ENCODE measurements at regions not wholly inside any gene's neighbourhood (a gene's known extent, or its start where the extent isn't known, plus 50 kb on each side); places are given as distances from the start of the nearest gene placed in this dataset.

- TF ChIP-seq POLR2A (IDR thresholded peaks at IDR 0.05) (no peak), POLR2AphosphoS5 (IDR thresholded peaks at IDR 0.05) (no peak), EP300 (IDR thresholded peaks at IDR 0.05; ENCODE audit: low read depth) (no peak)
Observed at GRCh38 chr6:152845421-152845820, 94.8 kb downstream of the VIP start.

Data from transverse colon (tissue), 3 donors.